ENCODE measurements at regions not wholly inside any gene's neighbourhood (a gene's known extent, or its start where the extent isn't known, plus 50 kb on each side); places are given as distances from the start of the nearest gene placed in this dataset.

- FAIRE-seq = no peak
- DNase-seq (ENCODE audit: low read depth) = no peak
- no peak for TF ChIP-seq CTCF (IDR thresholded peaks at IDR 0.05; ENCODE audit: insufficient read depth, low read length, severe bottlenecking)
- Histone ChIP-seq H3K4me3 (ENCODE audit: low read depth, low read length) (no peak overlapping the region), H3K27me3 (ENCODE audit: control insufficient read depth, insufficient read depth, low read length) (no peaks in the 10 kb centered on the region), H3K36me3 (ENCODE audit: control insufficient read depth, insufficient read depth, low read length) (no peaks in the 10 kb centered on the region)
Measured at GRCh38 chr4:157988641-157989040, 184.2 kb downstream of the GASK1B start.

- no peak for TF ChIP-seq CTCF (IDR thresholded peaks at IDR 0.05; ENCODE audit: insufficient read depth, low read length, severe bottlenecking)
- H3K36me3 ChIP-seq (ENCODE audit: control insufficient read depth, insufficient read depth, low read length) = no peaks in the 10 kb centered on the region
- FAIRE-seq (no peak), DNase-seq (ENCODE audit: low read depth) (peak; percentile 48)
- H3K4me3 ChIP-seq (ENCODE audit: low read depth, low read length) = no peak overlapping the region
- no peaks in the 10 kb centered on the region for H3K27me3 ChIP-seq (ENCODE audit: control insufficient read depth, insufficient read depth, low read length)
Measured at GRCh38 chr4:157984285-157984911, 188.4 kb downstream of the GASK1B start.

GRCh38 chr4:157983300-157983699 is 189.5 kb downstream of the GASK1B start:
- no peaks in the 10 kb centered on the region for H3K27me3 ChIP-seq (ENCODE audit: control insufficient read depth, insufficient read depth, low read length)
- no peak overlapping the region for H3K4me3 ChIP-seq (ENCODE audit: low read depth, low read length)
- TF ChIP-seq CTCF (IDR thresholded peaks at IDR 0.05; ENCODE audit: insufficient read depth, low read length, severe bottlenecking) = no peak
- DNase-seq (ENCODE audit: low read depth) = no peak
- H3K36me3 ChIP-seq (ENCODE audit: control insufficient read depth, insufficient read depth, low read length) = no peaks in the 10 kb centered on the region
- no peak for FAIRE-seq

- TF ChIP-seq CTCF (IDR thresholded peaks at IDR 0.05; ENCODE audit: insufficient read depth, low read length, severe bottlenecking) = no peak
- FAIRE-seq = no peak
- Histone ChIP-seq H3K36me3 (ENCODE audit: control insufficient read depth, insufficient read depth, low read length) (no peaks in the 10 kb centered on the region), H3K27me3 (ENCODE audit: control insufficient read depth, insufficient read depth, low read length) (no peaks in the 10 kb centered on the region), H3K4me3 (ENCODE audit: low read depth, low read length) (no peak overlapping the region)
- no peak for DNase-seq (ENCODE audit: low read depth)
Measured at GRCh38 chr4:157980158-157980557, 192.7 kb downstream of the GASK1B start.

- FAIRE-seq = no peak
- Histone ChIP-seq H3K27me3 (ENCODE audit: control insufficient read depth, insufficient read depth, low read length) (no peaks in the 10 kb centered on the region), H3K4me3 (ENCODE audit: low read depth, low read length) (no peak overlapping the region), H3K36me3 (ENCODE audit: control insufficient read depth, insufficient read depth, low read length) (no peaks in the 10 kb centered on the region)
- TF ChIP-seq CTCF (IDR thresholded peaks at IDR 0.05; ENCODE audit: insufficient read depth, low read length, severe bottlenecking) = peak; percentile 70
- DNase-seq (ENCODE audit: low read depth) = peak; percentile 60
Measured at GRCh38 chr4:157978680-157979361, 194.0 kb downstream of the GASK1B start.

Data from bronchial epithelial cell (primary cell).